Fibroblast of gingiva (primary cell): ENCODE measurements at regions not wholly inside any gene's neighbourhood (a gene's known extent, or its start where the extent isn't known, plus 50 kb on each side); places are given as distances from the start of the nearest gene placed in this dataset.
"Not testable (repeated sequence)": the region's sequence is repeated elsewhere in the genome, so short reads cannot be mapped to it uniquely, and the experiment has no call there.

Source experiments
- DNase-seq: peaks from one replicate; pipeline ENCODE4 v3.0.0-alpha.2; 2011; ENCODE audit warnings: low read depth

DNA sequence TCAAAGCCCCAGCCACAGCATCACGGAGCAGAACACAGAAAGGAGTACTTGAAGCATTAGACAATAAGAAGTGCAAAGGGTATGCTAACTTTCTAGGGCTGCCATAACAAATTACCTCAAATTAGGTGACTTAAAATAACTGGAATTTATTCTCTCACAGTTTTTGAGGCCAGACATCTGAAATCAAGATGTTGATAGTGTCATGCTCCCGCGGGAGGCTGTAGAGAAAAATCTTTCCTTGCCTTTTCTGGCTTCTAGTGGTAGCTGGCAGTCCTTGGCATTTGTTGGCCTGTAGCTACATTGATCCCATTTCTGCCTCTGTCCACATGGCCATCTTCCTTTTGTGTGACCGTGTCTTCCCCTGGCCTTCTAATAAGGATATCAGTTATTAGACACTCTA, 51.9 kb upstream of the SPDL1 start:
- DNase-seq: no peak

DNA sequence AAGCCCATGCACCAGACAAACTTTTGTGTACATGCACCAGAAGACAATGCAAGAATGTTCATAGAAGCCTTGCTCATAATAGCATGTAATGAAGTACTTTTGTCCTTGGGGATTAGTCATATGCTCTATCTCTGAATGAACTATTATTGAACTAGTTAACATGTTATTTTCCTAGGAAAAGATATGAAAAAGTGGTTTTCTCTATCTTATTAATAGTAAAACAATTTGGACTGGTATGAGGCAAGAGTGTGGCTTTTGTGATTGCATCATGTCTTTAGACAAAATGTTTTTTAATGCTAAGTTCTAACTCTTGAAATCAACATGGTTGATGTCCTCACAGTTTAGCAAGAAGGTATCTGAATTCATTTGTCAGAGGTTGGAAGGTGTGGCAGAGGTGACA, 55.7 kb upstream of the SPDL1 start:
- peak; percentile 39 for DNase-seq

GRCh38 chr5:169527066-169527465, 56.5 kb upstream of the SPDL1 start:
- no peak for DNase-seq

- DNase-seq: no peak
Measured at GRCh38 chr5:169522851-169523250, 60.7 kb upstream of the SPDL1 start.

- DNase-seq: no peak
Measured at GRCh38 chr5:169521366-169521983, 62.1 kb upstream of the SPDL1 start.

- no peak for DNase-seq
Measured at GRCh38 chr5:169519358-169519757, 64.2 kb upstream of the SPDL1 start.

DNA sequence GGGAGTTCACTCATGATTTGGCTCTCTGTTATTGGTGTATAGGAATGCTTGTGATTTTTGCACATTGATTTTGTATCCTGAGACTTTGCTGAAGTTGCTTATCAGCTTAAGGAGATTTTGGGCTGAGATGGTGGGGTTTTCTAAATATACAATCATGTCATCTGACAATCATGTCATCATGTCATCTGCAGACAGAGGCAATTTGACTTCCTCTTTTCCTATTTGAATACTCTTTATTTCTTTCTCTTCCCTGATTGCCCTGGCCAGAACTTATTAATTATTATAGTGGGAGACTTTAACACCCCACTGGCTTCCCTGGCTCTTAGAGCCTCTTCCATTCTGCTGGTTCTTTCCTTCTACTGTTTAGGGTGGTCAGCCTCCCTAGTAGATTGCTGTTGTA, 64.8 kb upstream of the SPDL1 start:
- DNase-seq: not testable (repeated sequence)

DNA sequence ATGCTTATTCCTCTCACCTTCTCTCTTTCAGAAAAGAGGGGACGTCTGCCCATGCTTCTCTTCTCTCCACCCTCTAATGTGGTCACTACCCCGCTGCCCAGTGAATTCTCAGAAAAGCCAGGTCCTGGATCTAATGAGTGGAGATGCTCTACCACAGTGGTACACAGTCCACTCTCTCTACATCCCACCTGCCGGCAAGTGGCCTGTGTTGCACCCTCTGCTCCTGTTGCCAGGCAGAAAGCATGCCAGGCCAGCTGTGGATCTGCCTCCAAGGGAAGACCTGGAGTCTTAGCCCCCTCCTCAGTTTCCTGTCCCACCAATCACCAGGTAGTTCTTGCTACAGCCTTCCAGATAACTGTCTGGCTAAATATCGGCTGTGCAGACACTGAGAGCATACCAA, 71.2 kb upstream of the SPDL1 start:
- no peak for DNase-seq

DNA sequence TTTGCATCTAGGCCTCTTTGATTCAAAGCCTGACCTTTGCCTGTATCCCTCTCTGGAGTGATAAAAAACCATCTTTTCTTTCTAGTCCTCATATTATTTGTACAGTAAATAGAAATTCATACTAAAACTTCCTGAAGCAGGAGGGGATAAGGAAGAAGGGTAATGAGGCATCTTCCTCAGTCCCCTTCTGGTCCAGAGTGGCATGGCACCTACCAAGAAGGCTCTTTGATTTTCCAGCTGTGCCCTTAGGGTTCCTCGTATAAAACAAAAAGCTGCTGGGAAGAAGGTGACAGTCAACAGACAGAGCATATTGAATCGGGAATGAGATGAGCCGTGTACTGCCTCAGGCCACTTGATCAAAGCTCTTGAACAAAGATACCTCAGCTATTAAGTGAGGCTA, 71.9 kb upstream of the SPDL1 start:
- no peak for DNase-seq

DNA sequence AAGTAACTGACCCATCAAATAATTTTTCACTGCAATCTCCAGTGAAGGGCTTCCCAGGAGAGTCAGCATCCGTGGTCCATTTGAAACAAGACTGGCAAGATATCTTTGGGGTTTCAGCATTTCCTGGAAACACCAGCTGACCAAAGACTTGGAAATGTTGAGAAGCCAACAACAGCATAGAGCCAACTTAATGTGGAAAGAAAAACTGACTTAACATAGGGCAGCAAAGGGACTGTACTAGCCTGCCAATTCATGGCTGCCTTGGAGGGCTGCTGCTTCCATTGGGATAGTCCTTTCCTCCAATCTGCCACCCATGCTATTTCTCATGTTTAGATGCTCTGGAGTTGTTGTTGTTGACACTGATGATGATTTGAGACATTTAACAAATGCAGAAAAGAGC, 76.5 kb upstream of the SPDL1 start:
- no peak for DNase-seq

DNA sequence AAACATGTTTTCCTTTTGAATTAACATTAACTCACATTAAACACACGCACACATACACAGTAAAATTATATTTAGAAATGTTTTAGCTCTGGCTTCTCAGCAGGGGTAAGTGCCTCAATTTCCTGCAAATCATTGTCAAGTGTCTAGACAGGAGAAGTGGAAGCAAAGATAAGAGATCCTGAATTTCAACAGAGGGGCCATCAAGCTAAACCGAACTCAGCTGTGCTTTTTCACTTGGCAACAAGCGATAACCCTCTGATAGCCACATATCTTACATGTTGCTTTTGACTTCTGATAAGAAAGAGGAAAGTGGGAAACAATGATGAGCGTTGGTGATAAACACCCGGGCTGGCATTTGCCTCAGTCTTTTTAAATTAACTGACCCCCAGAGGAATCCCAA, 79.7 kb upstream of the SPDL1 start:
- DNase-seq: no peak

GRCh38 chr5:169499990-169500505, 83.5 kb upstream of the SPDL1 start:
- no peak for DNase-seq

DNA sequence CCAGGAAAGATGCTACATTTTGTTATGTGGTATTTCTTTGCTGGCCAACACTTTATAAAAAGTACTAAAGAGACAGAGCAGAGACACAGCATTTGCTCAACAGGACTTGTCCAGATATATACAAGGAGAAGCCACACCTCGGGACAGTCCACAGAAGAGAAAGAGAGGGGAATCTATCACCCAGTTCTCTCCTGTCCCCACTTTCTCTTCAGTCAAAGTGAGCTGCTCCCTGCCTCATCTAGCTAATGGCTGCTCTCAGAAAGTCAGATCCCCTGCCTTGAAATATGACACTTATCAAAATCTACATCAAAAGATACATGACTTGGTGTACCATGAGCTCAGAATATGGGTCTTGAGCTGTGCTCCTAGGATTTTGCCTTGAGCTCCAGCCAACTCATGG, 86.7 kb upstream of the SPDL1 start:
- no peak for DNase-seq

DNA sequence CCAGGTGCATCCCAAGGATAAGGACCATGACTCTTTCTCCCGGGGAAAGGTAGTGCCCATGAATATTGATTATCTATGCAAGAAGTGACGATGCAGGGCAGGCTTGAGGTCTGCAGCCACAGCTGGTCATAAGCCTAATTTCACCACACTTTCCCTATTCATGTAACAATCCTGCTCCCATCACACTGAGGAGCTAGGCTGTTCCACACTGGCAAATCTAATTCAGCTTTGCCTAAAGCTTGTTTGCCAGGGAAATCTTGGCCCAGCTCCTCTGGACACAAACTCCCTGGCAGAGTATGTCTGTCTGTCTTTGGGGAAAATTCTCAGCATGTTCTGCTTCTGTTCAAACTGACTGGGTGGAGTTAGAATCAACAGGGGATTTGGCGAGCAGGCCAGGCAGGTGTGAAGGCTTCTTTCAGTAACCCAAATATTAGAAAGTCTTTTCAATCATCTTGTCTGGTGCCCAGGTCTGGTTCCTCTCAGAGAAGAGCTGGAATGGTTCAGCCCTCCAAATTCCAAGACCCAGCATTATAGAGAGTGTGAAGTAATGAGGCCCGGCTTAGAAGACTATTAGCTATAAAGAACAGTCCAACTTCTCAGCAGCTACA, 88.5 kb upstream of the SPDL1 start:
- DNase-seq: peak; percentile 7

- DNase-seq: no peak
Measured at GRCh38 chr5:169494383-169494935, 89.1 kb upstream of the SPDL1 start.

DNA sequence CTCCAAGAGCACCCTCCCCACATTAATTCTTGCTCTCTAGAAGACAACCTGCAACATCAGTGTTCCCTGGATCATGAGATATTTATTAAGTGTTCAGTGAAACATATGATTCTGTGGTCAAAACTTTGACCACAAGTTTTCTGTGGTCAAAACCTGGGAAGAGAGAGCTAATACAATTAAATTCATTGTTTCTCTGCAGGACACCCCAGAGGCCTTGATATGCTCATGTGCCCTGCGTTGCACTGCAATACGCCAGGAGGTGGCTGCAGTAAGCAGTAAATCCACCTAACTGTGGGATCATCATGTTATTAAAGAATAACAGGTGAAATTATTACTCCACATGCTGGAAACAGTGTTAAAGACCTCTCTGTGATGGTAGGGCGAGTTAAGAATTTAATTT, 109.3 kb upstream of the SPDL1 start:
- no peak for DNase-seq

DNA sequence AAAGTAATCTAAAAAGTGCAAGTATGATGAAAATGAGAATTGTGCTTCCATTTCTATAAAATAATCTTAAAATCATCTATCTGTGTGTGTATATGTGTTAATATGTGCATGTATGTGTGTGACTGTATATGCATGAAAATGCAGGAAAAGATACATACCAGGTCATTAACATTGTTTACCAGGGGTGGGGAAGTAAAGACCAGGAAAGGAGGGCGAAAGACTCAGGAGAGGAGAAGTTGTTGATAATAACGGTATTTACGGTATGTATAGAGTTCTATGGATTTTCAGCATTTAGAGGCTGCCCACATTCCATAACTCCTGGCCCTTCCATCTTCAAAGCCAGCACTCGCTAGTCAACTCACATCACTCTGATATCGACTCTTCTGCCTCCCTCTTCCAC, 111.0 kb upstream of the SPDL1 start:
- DNase-seq: no peak

GRCh38 chr5:169471021-169471420, 112.6 kb upstream of the SPDL1 start:
- DNase-seq: no peak

DNA sequence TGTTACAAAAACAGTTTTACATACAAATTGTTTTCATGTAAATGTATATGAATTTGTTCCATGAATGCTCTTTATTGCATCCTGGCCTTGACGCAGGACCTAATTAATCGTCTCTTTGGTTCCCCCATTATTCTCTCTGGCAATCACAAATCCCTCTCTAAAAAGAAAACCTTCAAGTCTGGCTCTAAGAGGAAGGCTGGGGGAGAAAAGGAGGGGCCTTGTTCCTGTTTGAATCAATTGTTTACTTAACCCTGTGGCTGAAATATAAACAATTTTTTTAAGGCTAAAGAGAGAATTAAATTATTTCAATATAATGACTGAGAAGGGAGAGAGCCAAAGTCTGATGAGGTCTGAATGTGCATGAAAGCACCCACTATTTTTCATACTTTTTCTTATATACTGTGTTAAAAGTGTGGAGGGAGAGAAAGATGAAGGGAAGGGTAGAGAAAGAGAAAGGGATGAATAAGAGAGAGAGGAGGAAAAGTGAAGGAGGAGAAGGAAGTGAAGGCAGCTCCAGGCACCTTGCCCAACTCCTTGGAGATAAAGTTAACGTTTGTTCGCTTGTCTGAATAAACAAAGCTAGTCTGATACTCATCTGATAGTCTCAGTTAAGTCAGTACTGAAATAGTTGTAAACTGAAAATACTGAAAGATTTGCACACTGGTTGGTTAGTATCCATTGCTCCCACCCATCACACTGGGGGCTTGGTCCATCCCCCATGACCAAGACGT, 116.4 kb upstream of the SPDL1 start:
- no peak for DNase-seq

- DNase-seq: no peak
Measured at GRCh38 chr5:169460896-169461295, 122.7 kb upstream of the SPDL1 start.

DNA sequence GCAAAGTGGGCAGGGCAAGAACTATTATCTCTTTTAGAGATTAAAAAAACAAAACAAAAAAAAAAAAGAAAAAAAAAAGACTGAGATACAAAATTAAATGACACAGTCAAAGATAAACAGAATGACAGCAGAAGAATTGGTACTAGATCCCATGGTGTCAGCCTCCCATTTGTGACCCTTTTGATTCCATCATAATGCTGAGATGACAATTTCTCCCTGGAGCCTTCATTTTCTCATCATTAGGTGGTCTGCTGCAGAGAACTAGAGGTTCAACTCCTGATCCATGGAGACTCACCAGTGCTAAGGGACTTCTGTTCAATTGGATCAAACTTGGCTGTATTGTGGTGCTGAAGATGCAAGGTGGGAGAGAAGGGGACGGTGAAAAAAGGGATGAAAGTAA, 123.5 kb upstream of the SPDL1 start:
- no peak for DNase-seq

DNA sequence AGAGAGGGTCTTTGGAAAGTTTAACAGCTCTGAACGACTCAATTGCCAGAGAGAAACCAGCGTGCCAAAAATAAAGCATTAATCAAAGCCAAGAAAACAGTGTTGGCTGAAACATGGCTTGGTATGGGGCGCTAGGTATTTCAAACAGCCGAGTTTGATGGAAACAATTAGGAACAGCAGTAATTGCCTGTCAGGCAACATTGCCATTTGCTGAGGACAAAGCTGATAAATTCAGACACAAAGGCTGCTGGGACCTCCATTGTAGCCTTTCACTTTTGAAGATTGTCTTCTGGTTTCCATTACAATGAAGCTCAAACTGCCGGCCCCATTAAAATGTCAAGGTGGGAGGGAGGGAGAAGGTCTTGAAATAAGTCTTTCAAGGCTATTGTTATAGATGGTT, 125.4 kb upstream of the SPDL1 start:
- no peak for DNase-seq

DNA sequence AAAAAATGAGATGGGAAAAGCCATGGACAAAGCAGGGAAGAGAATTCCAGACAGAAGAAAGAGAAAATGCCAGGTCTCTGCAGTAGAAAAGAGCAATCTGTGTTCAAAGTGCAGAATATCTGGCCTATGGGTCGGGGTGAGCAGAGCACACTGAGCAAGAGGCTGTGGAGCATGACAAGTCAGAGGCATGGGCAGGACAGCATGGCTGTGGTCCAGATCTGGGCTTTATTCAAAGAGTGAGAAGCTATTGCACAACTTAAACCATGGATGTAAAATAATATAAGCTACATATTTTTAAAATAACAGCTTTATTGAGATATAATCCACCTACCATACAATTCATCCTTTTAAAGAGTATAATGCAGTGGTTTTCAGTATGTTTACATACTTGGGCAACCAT, 133.1 kb upstream of the SPDL1 start:
- peak; percentile 67 for DNase-seq
